Central memory CD8-positive, alpha-beta T cell (primary cell): ENCODE measurements at regions not wholly inside any gene's neighbourhood (a gene's known extent, or its start where the extent isn't known, plus 50 kb on each side); places are given as distances from the start of the nearest gene placed in this dataset.

Source experiments
- ATAC-seq: fragments of 150-1000 bp; cut with Tn5 transposase; replicated peaks from 2 replicates; pipeline ENCODE4 v1.10.0; 2022; ENCODE audit warnings: mild to moderate bottlenecking, moderate FRiP score, moderate number of reproducible peaks; ENCODE audit not compliant: poor library complexity, severe bottlenecking; ENCODE audit errors: extremely low read depth
- DNase-seq, 2 donors: peaks; one replicate each; pipeline ENCODE4 v3.0.0; 2021; ENCODE audit warnings: low spot score in 2 of 2
- H3K27ac Mint-ChIP-seq: one replicate; pipeline ENCODE4 v1.8.0; 2022; ENCODE audit warnings: low read depth, mild to moderate bottlenecking, moderate library complexity, mixed read lengths
- H3K27me3 Mint-ChIP-seq: one replicate; pipeline ENCODE4 v1.8.0; 2022; ENCODE audit warnings: mixed read lengths
- H3K36me3 Mint-ChIP-seq: one replicate; pipeline ENCODE4 v1.8.0; 2022; ENCODE audit warnings: mild to moderate bottlenecking, moderate library complexity, mixed read lengths; ENCODE audit not compliant: insufficient read depth
- H3K4me1 Mint-ChIP-seq: one replicate; pipeline ENCODE4 v1.8.0; 2022; ENCODE audit warnings: mixed read lengths
- H3K4me3 Mint-ChIP-seq: one replicate; pipeline ENCODE4 v1.8.0; 2022; ENCODE audit warnings: mild to moderate bottlenecking, moderate library complexity, mixed read lengths
- H3K9me3 Mint-ChIP-seq: one replicate; pipeline ENCODE4 v1.8.0; 2022; ENCODE audit warnings: mixed read lengths

DNA sequence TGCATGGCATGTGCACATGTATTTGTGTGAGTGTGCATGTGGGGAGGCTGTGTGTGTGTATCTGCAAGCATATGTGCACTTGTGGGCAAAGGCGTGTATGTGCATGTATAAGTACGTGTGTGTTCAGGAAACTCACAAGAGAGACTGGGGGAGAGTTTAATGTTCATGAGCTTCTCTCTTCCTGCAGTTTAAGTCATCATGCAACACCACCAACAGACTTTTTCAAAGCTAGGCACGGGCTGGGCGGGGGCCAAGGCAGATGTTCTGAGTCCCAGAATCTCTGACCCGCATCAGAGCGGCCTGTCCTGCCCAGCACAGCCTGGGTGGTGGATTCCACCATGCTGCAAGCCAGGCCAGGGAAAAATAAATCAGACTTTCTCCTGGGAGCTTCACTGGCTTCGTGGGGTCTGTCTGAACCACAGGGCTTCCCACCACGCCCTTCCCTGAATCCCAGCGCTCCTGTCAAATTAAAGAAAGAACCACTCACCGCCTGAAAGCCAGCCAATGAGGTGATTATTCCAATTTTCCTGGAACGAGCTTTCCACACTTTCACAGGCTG is 75.7 kb downstream of the PITPNM2 start:
- no peak for ATAC-seq
- no peaks in the 10 kb centered on the region for H3K27me3 Mint-ChIP-seq
- H3K27ac Mint-ChIP-seq, result peak overlapping the region; percentile 93
- peak overlapping the region; percentile 92 for H3K4me3 Mint-ChIP-seq
- DNase-seq, result no peak
- H3K9me3 Mint-ChIP-seq, result no peaks in the 10 kb centered on the region
- H3K4me1 Mint-ChIP-seq, result peaks cover 52% of the 10 kb centered on the region
- peaks cover 11% of the 10 kb centered on the region for H3K36me3 Mint-ChIP-seq

DNA sequence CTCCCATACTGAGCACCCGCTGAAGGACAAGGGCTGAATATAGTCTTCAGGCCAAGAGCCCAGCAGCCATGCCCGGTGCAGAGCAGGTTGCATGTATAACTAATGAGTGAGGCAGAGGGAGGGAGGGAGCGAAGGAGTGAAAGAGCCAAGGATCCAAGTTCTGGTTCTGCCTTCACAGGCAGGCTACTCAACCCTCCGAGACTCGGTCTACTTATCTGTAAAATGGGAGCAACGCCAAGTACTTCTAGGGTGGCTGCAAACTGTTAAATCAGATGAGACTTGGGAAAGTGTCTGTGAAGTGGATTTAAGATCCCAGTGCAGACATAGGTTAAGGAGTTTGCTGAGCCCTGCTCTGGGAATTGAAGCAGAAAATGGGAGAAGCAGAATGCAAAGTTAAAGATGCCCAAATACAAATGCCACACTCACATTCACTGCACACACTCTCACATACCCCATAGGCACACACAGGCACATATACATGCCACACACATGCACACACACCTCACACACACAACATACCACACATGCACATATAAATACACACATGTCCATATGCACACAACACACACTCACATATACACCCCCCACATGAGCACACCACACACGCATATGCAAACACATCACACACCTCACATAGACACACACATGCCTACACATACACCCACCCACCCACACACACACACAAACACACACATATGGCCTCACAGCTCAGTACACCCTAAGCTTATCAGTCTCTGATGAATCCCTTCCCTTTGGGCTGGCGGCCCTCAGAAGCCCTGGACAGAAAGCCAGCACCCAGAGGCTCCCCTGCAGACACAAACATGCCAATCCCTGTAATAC is 76.7 kb downstream of the PITPNM2 start:
- H3K9me3 Mint-ChIP-seq, result no peaks in the 10 kb centered on the region
- peaks cover 52% of the 10 kb centered on the region for H3K4me1 Mint-ChIP-seq
- DNase-seq (no peak), ATAC-seq (no peak)
- no peaks in the 10 kb centered on the region for H3K27me3 Mint-ChIP-seq
- peak overlapping the region; percentile 92 for H3K4me3 Mint-ChIP-seq
- no peak overlapping the region for H3K27ac Mint-ChIP-seq
- H3K36me3 Mint-ChIP-seq, result peaks cover 11% of the 10 kb centered on the region

DNA sequence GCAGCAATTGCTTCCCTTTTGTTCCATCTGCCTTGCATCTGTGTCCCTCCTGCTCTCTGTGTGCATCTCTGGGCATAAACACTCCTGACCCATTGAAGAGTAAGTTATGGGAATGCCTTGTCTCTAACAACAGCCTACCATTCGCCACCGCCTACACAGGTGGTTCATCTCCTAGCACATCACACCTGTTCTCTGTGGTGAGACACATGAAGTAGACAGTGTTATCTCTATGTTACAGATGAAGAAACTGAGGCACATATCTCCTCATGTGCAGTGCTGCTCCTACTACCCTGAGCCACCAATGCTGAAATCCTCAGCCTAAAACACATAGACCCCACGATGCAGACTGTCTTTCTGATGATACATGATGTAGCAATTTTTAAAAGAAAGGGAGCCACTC is 77.6 kb downstream of the PITPNM2 start:
- no peak overlapping the region for H3K27ac Mint-ChIP-seq
- peaks cover 52% of the 10 kb centered on the region for H3K4me1 Mint-ChIP-seq
- H3K27me3 Mint-ChIP-seq, result no peaks in the 10 kb centered on the region
- ATAC-seq (no peak), DNase-seq (no peak)
- H3K4me3 Mint-ChIP-seq, result no peak overlapping the region
- peaks cover 11% of the 10 kb centered on the region for H3K36me3 Mint-ChIP-seq
- no peaks in the 10 kb centered on the region for H3K9me3 Mint-ChIP-seq

DNA sequence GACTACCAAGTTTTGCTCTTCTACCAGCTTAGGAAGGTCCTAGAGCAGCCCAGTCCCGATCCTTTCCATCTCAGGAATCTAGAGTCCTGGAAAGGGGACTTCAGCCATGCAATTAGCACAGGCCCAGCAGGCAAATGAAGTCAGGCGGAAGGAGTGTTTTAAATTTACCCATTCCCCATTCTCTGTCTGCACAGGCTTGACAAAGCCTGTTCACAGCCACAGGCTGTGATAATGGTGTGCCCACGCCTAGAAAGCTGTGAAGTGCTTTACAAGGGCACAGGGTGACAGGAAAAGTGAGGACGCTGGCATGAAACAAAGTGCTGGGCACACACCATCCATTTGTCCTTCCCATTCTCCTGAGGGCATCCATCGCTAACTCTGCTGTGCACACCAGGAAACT is 79.0 kb downstream of the PITPNM2 start:
- DNase-seq (no peak), ATAC-seq (no peak)
- no peak overlapping the region for H3K4me3 Mint-ChIP-seq
- H3K9me3 Mint-ChIP-seq, result no peaks in the 10 kb centered on the region
- H3K36me3 Mint-ChIP-seq, result peaks cover 11% of the 10 kb centered on the region
- H3K27me3 Mint-ChIP-seq, result no peaks in the 10 kb centered on the region
- H3K4me1 Mint-ChIP-seq, result peaks cover 45% of the 10 kb centered on the region
- no peak overlapping the region for H3K27ac Mint-ChIP-seq

DNA sequence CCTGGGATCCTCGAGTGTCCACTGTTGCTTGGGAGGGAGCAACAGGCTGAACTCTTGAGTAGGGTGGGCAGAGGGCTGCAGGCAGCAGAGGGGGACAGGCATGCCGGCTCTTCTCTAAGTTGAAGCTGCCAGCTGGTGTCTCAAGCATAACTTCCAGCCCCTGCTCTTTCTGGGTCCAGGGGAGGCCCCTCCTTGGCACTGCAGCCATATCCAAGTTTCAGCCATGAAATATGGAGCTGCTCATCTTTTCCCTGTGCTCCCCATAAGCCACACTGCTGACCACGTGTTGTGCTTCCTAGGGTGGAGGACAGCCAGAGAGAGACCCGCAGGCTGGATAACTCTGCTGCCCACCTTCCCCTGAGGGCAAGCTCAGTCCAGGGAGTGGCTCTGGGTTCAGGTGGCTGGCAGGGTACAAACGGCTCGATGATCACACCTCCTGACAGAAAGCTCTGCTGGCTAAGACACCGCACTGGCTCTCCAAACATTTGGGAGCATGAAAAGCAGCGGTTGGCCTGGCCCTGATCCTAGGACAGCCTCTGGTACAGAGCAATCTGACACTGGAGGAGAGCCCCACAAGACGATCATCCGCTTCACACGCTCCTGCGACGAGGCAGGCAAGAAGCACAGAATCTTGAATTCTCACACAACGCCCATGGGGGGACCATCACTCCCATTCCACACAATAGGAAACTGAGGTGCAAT is 79.6 kb downstream of the PITPNM2 start:
- no peak for ATAC-seq
- DNase-seq, result no peak
- H3K4me3 Mint-ChIP-seq, result no peak overlapping the region
- no peaks in the 10 kb centered on the region for H3K9me3 Mint-ChIP-seq
- H3K4me1 Mint-ChIP-seq, result peaks cover 39% of the 10 kb centered on the region
- H3K36me3 Mint-ChIP-seq, result peaks cover 8% of the 10 kb centered on the region
- H3K27me3 Mint-ChIP-seq, result no peaks in the 10 kb centered on the region
- no peak overlapping the region for H3K27ac Mint-ChIP-seq

DNA sequence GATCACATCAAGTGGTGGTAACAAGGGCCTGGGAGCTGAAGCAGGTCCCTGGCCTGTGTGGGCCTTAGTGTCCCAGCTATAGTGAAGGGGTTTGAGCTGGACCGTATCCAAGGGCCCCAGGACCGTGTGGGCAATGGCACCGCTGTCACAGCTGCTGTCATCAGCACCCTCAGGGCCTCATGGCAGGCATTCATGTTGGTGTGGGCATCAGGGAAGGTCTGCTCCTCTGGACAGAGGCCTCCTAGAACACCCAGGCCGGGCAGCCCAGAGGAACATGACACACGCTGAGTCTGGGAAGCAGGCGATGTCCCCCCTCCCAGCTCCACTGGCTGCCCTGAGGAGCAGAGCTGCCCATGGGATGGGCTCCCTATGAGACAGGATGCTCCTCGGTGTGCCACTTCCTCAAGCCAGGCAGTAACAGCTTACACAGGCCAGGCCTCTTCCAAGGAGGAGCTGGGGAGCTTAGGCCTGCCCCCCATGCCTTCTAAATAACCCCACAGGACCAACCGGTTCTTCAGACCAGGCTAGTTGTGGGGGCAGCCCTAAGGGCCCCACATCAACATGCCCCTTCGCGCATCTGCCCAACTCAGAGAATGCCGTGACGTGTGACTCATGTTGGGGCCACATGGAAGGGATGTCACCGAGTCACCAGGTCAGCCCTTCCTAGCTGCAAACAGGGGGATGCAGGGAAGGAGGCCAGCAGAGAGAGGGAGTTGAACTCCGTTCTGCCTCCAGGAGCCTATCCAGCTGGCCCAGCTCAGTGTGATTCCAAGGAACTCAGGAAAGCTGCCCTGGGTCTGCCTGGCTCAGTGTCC is 80.4 kb downstream of the PITPNM2 start:
- ATAC-seq, result no peak
- Mint-ChIP-seq H3K4me3 (no peak overlapping the region), H3K9me3 (no peaks in the 10 kb centered on the region), H3K36me3 (peaks cover 7% of the 10 kb centered on the region), H3K27me3 (no peaks in the 10 kb centered on the region), H3K27ac (no peak overlapping the region), H3K4me1 (peaks cover 39% of the 10 kb centered on the region)
- no peak for DNase-seq

DNA sequence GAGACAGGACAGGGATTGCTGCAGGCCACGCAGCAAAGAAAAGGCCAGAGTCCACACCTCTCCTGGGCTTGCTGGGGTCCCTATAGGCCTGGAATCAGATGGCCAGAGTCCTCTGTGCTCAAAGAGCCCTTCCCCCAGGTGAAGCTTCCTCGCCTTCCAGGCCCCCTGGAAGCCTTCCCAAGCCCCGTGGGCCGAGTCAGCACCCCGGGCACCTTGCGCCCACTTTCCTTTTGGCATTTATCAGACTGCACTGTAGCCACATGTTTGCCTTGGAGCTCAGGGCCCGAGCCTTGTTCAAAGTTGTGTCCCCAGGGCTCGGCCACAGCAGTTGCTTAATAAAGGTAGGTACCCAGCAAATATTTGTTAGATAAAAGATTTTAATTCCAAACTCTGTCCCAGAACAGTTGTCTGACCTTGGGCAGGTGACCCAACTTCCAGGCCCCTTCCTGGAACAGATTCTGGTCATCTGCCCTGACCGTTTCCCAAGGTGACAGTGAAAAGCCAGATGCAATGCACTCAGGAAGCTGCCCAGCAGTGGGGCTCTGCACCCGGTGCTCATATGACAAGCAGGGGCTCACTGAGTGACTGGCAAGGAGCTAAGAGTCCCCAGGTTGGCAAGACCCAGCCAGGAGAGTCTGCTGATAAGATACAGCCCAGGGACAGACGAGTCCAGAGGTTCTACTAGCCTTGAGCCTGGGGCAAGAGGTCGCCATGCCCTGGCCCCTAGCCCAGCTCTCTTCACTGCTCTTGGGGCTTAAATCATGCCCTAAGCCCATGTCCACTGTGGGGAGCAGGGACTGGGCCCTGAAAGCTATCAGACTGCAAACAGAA is 81.2 kb downstream of the PITPNM2 start:
- Mint-ChIP-seq H3K9me3 (no peaks in the 10 kb centered on the region), H3K4me1 (peaks cover 32% of the 10 kb centered on the region), H3K4me3 (no peak overlapping the region), H3K27me3 (no peaks in the 10 kb centered on the region), H3K27ac (no peak overlapping the region), H3K36me3 (peaks cover 3% of the 10 kb centered on the region)
- DNase-seq (no peak), ATAC-seq (no peak)

DNA sequence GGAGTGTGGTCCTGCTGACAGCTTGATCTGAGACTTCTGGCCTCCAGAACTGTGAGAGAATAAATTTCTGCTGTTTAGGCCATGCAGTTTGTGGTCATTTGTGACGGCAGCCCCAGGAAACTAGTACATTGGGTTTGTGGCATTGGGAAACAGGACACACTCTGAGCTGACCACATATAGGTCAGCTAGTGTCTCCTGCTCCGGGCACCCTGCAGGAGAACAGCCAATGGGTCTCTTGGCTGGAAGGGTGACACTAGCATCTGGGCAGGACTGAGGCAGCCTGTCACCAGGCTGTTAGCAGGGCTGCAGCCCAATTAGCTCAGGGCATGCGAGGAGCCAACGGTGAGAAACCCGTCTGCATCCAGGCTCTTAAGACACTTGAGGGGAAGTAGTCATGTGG is 83.2 kb downstream of the PITPNM2 start:
- Mint-ChIP-seq H3K4me1 (peaks cover 29% of the 10 kb centered on the region), H3K4me3 (no peak overlapping the region), H3K36me3 (peaks cover 3% of the 10 kb centered on the region), H3K27ac (no peak overlapping the region), H3K27me3 (no peaks in the 10 kb centered on the region), H3K9me3 (no peaks in the 10 kb centered on the region)
- ATAC-seq (no peak), DNase-seq (no peak)

DNA sequence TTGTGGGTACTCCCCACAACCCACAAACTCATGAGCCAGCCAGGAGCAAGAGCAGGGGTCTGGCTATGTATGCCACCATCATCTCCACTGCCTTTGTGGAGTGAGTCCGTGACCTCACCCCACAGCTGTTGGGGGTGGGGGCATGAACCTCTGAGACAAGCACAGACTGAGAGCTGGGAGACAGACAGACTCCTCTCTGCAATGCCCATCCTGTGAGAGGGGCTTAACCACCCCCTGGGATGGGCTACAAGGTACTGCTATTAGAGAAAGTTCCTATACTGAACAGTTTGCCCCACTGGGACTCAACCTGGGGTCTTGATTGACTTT is 84.5 kb downstream of the PITPNM2 start:
- H3K36me3 Mint-ChIP-seq, result peaks cover 3% of the 10 kb centered on the region
- H3K27ac Mint-ChIP-seq, result no peak overlapping the region
- ATAC-seq (no peak), DNase-seq (no peak)
- H3K4me3 Mint-ChIP-seq, result no peak overlapping the region
- no peaks in the 10 kb centered on the region for H3K9me3 Mint-ChIP-seq
- H3K4me1 Mint-ChIP-seq, result peaks cover 29% of the 10 kb centered on the region
- H3K27me3 Mint-ChIP-seq, result no peaks in the 10 kb centered on the region

DNA sequence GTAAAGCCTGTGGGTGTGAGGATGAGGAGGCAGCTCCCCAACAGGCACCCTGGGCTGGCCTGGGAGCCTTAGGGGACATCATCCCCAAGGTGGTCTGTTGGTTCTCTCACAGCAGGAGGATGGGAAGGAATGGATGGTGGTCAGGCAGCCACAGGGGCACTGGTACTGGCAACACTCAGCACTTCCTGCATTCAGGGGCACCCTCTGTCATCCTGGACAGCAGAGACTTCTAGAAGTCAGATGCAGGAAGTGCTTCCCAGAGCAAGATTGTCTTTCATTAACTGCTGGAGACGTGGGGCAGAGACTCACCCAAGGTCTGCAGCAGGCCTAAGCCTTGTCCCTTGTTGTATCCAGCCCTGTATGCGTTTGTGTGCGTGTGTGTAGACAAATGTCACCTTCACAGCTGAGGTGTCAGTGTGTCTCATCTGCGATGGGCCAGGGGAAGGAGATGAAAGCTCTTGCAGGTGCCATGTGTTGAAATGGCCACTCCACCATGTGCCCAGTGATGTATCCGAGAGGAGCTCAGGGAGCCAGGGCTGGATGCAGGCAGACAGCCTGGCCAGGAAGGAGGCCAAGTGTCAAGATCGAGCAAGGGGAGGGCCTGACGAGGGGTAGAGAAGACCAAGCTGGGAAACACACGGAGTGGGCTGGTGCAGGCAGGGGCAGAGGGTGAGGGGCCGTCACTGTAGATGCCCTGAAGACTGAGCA is 85.1 kb downstream of the PITPNM2 start:
- peak overlapping the region; percentile 37 for H3K4me3 Mint-ChIP-seq
- ATAC-seq (no peak), DNase-seq (no peak)
- H3K4me1 Mint-ChIP-seq, result peaks cover 29% of the 10 kb centered on the region
- H3K9me3 Mint-ChIP-seq, result no peaks in the 10 kb centered on the region
- no peaks in the 10 kb centered on the region for H3K27me3 Mint-ChIP-seq
- peak overlapping the region; percentile 22 for H3K27ac Mint-ChIP-seq
- H3K36me3 Mint-ChIP-seq, result peaks cover 3% of the 10 kb centered on the region

DNA sequence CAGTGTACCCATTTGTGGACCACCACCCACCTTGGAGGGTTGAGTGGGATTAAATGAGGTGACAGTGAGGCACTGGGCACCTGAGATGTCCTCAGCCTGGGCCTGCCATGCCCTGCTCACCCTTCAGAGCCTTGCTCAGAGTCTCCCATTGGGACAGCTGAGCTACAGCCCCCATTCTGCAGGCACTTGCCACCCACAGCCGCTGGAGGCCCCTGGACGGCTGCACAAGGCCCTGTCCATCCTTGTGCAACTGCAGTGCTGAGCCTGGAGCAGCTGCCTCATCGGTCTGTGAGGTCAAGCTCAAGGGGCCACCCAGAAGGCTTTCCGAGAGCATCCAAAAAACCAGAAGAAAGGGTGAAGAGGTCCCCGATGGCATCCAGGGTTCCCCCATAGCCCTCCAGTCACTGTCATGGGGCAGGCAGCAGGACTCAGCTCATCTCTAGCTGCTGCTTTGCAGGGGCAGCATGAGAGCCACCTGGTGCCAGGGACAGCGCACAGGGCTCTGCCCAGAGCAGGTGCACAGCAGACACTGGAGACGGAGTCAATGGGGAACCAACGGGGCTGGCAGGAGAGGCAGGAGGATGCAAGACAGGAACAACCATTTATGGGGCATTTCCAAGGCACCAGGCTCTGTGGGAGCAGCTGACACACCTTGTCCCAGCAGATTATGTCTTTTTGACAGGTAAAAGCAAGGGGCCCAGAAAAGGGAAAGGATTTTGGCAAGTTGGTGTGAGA is 84.6 kb downstream of the ARL6IP4 start:
- H3K4me3 Mint-ChIP-seq, result peak overlapping the region; percentile 37
- ATAC-seq (no peak), DNase-seq (no peak)
- H3K27ac Mint-ChIP-seq, result peak overlapping the region; percentile 29
- peaks cover 3% of the 10 kb centered on the region for H3K36me3 Mint-ChIP-seq
- no peaks in the 10 kb centered on the region for H3K9me3 Mint-ChIP-seq
- no peaks in the 10 kb centered on the region for H3K27me3 Mint-ChIP-seq
- peaks cover 29% of the 10 kb centered on the region for H3K4me1 Mint-ChIP-seq
